Natural killer cell treated with Interleukin-12 subunit alpha and Interleukin-12 subunit beta and Interleukin-15 and Interleukin-18, amount 100 ng/mL, for 72 hours (primary cell): ENCODE measurements at regions not wholly inside any gene's neighbourhood (a gene's known extent, or its start where the extent isn't known, plus 50 kb on each side); places are given as distances from the start of the nearest gene placed in this dataset.

ENCODE experiments used
- ATAC-seq, 2 donors: fragments of 150-1000 bp; cut with Tn5 transposase in 1 of 2; sonication (Bioruptor Pico), chemical (Tn5 transposase) in 1 of 2; 2 replicates each; pipeline ENCODE4 v1.10.0; 2021
- DNase-seq: peaks from one replicate; pipeline ENCODE4 v3.0.0; 2022; ENCODE audit warnings: low spot score
- H3K27ac Mint-ChIP-seq, 2 donors: 1 replicate in 1 of 2; 2 replicates in 1 of 2; pipeline ENCODE4 v1.8.0; 2022; ENCODE audit warnings: mixed read lengths in 2 of 2, mild to moderate bottlenecking in 1 of 2, moderate library complexity in 1 of 2
- H3K27me3 Mint-ChIP-seq, 2 donors: 1 replicate in 1 of 2; 2 replicates in 1 of 2; pipeline ENCODE4 v1.8.0; 2022; ENCODE audit warnings: mixed read lengths in 2 of 2
- H3K36me3 Mint-ChIP-seq: one replicate; pipeline ENCODE4 v1.8.0; 2022; ENCODE audit warnings: mixed read lengths
- H3K4me1 Mint-ChIP-seq, 2 donors: 1 replicate in 1 of 2; 2 replicates in 1 of 2; pipeline ENCODE4 v1.8.0; 2022; ENCODE audit warnings: low read depth in 2 of 2, mixed read lengths in 2 of 2, mild to moderate bottlenecking in 1 of 2
- H3K4me3 Mint-ChIP-seq: one replicate; pipeline ENCODE4 v1.8.0; 2022; ENCODE audit warnings: mixed read lengths
- H3K9me3 Mint-ChIP-seq: 2 replicates; pipeline ENCODE4 v1.8.0; 2022; ENCODE audit warnings: mixed read lengths

DNA sequence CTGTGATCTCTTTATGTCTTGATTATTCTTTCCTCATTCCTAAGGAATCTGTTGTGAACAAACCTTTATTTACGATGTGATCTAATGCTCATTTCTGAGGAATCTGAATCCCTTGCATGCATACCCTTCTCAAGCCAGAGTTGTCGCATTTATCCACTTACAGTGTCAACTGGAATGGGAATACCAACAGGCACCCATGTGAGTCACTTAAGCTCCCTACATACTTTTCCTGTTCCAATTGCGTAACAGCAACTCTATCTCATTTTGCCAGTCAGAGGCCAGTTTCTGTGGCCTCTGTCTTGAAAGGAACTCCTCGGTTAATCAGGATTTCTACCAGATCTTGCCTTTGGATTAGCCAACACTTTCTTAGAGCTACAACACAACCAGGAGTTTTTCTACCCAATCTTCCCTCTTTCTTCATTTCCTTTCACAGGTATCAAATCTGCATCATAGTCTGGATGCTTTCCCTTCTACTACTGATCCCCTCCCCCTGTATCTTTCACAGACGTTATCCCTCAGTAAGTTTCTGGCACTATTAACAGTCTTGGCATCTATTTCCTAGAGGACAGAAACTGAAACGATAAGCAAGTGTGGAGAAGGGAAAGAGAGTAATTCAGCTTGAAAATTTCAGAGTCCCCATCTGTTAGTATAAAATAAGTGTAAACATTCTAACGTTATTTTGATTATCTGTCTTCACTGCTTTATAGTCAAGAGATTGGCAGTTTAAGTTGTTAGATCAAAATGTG, 66.8 kb upstream of the BCHE start:
- Mint-ChIP-seq H3K4me3 (no peak overlapping the region), H3K27me3 (no peaks in the 10 kb centered on the region), H3K27ac (no peak overlapping the region), H3K4me1 (no peaks in the 10 kb centered on the region), H3K9me3 (peaks cover 10% of the 10 kb centered on the region), H3K36me3 (peaks cover 8% of the 10 kb centered on the region)
- no peak for ATAC-seq
- DNase-seq = no peak

DNA sequence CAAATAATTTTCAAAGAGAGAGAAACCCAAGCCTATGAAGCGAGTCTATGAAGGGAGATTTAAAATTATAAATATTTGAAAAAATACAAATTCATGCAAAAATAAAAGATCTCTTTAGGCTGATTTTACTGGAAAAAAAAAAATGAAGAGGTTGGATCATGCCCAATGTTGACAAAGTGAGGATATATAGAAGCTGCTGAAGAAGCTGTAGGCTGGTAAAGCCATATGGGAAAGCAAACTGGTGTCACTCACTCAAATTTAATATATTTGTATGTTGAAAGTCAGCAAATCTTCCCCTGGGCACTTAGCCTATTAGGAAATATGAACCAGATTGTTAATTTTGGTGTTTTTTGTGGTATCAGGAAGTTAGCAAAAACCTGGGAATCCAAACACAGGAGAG, 61.8 kb upstream of the BCHE start:
- Mint-ChIP-seq H3K9me3 (peaks cover 10% of the 10 kb centered on the region), H3K27ac (no peak overlapping the region), H3K27me3 (no peaks in the 10 kb centered on the region), H3K4me1 (no peaks in the 10 kb centered on the region), H3K4me3 (no peak overlapping the region), H3K36me3 (peaks cover 4% of the 10 kb centered on the region)
- no peak for ATAC-seq
- DNase-seq = no peak

DNA sequence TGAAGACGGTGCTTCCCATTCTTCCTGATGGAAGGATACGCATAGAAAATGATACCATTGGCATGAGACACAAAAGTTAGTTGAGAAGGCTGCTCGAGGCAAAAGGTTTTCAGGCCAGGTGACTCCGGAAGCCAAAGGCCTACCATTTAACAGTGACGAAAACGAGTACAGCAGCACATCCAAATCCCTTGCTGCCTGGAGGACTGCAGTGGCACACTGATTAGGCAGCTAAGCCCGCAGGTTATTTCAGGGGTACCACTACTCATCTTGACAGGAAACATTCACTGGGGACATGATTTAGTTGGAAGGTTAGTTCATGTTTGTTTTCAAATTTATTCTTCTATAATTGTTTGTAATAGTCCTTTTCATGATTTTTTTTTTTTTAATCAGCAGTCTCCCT, 59.9 kb upstream of the BCHE start:
- H3K36me3 Mint-ChIP-seq = no peaks in the 10 kb centered on the region
- H3K27ac Mint-ChIP-seq = no peak overlapping the region
- ATAC-seq = no peak

DNA sequence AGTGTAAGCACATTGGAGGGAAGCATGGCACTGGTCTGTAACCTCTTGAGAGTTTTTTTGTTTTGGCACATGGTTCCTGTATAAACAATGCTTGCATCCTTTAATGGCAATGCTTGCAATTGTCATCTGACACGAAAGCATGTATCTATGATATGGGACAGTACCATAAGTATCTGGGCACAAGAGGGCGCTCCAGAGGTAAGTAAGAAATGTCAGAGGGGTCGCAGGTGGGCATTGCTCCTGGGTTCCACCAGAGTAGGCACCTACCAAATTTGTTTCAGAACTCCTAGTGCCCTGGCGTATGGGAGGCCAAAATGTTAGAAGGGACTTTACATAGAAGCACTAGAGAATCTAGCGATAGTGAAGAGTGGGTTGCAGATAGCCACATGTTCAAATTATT, 58.7 kb upstream of the BCHE start:
- H3K4me1 Mint-ChIP-seq = no peaks in the 10 kb centered on the region
- no peaks in the 10 kb centered on the region for H3K27me3 Mint-ChIP-seq
- ATAC-seq = no peak

More for the DNA sequence above, 59.9 kb upstream of the BCHE start:
- H3K9me3 Mint-ChIP-seq = peaks cover 9% of the 10 kb centered on the region
- H3K4me3 Mint-ChIP-seq = no peak overlapping the region
- no peak for DNase-seq
- H3K27me3 Mint-ChIP-seq = no peaks in the 10 kb centered on the region
- H3K4me1 Mint-ChIP-seq = no peaks in the 10 kb centered on the region

DNA sequence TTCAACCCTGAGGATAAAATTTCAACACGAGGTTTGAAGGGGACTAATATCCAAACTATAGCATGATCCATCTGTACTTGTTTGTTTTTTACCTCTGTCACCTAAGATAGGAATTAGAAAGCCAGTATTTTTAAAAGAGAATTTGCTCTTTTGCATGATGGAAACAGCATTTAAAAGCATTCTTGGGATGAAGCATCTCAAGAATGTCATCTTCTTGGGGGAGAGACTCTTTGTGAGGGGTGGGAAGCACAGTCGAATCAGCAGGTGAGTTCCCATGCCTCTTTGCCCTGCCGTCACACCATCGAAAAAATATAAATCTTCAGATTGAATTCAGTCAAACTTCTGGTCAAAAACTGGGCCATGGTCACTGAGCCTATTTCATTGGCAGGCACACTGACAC, 55.3 kb upstream of the BCHE start:
- Mint-ChIP-seq H3K9me3 (peaks cover 9% of the 10 kb centered on the region), H3K36me3 (no peaks in the 10 kb centered on the region), H3K4me1 (no peaks in the 10 kb centered on the region), H3K27ac (no peak overlapping the region), H3K4me3 (no peak overlapping the region), H3K27me3 (no peaks in the 10 kb centered on the region)
- ATAC-seq (no peak), DNase-seq (no peak)

More for the DNA sequence above, 58.7 kb upstream of the BCHE start:
- H3K36me3 Mint-ChIP-seq = no peaks in the 10 kb centered on the region
- no peak overlapping the region for H3K27ac Mint-ChIP-seq
- H3K9me3 Mint-ChIP-seq = peaks cover 9% of the 10 kb centered on the region
- DNase-seq = no peak
- no peak overlapping the region for H3K4me3 Mint-ChIP-seq
